HG02588 (cell line): ENCODE measurements at regions not wholly inside any gene's neighbourhood (a gene's known extent, or its start where the extent isn't known, plus 50 kb on each side); places are given as distances from the start of the nearest gene placed in this dataset.
A peak's percentile ranks its signal among the peaks of the same experiment; 100 is the strongest.

Experiments used
- ATAC-seq: cut with Tn5 transposase; IDR thresholded peaks from one replicate; pipeline ENCODE4 v1.9.1; 2021; ENCODE audit warnings: mild to moderate bottlenecking, moderate library complexity; ENCODE audit not compliant: unreplicated experiment

GRCh38 chr11:109150581-109150980 lies 271.4 kb upstream of the C11orf87 start:
- no peak for ATAC-seq

DNA sequence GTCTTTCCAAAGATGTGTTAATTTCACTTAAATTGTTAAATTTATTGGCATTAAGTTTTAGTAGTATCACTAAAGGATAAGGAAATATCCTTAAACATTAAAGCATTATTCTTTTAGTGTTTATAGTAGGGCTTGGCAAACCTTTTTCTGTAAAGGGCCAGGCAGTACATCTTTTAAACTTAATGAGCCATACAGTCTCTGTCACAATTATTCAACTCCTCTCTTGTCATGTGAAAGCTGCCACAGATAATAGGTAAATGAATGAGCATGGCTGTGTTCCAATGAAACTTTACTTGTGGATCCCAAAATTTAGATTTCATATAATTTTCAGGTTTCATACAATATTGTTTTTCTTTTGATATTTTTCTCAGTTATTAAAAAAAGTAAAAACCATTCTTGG lies 268.2 kb upstream of the C11orf87 start:
- ATAC-seq, result no peak

GRCh38 chr11:109155291-109155690 lies 266.7 kb upstream of the C11orf87 start:
- ATAC-seq, result peak; percentile 81

DNA sequence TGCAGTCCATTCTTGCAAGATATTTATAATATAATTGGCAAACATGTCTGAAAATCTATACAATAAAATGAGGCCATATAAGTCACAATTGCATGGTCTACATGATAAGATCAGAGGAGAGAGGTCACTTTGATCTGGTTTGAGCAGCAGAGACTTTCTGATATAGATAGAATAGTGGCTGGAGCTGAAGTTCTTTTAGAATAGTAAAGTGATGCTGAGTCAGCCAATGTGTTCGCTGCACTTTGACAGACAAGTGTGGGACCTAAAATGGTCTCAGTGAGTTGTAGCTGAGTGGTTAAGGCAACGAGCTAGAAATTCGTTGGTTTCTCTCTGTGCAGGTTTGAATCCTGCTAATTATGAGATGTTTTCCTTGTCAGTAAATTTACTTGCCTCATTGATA lies 257.0 kb upstream of the C11orf87 start:
- no peak for ATAC-seq

GRCh38 chr11:109166441-109166840 lies 255.5 kb upstream of the C11orf87 start:
- no peak for ATAC-seq

GRCh38 chr11:109173504-109173903 lies 248.5 kb upstream of the C11orf87 start:
- ATAC-seq, result no peak

- ATAC-seq, result no peak
Observed at GRCh38 chr11:109184376-109184775, 237.6 kb upstream of the C11orf87 start.

DNA sequence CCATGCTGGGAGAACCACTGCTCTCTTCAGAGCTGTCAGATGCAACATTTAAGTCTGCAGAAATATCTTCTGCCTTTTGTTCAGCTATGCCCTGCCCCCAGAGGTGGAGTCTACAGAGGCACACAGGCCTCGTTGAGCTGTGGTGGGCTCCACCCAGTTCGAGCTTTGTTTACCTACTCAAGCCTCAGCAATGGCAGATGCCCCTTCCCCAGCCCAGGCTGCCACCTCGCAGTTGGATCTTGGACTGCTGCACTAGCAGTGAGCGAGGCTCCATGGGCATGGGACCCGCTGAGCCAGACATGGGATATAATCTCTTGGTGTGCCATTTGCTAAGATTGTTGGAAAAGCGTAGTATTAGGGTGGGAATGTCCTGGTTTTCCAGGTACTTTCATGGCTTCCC lies 229.1 kb upstream of the C11orf87 start:
- ATAC-seq, result no peak

DNA sequence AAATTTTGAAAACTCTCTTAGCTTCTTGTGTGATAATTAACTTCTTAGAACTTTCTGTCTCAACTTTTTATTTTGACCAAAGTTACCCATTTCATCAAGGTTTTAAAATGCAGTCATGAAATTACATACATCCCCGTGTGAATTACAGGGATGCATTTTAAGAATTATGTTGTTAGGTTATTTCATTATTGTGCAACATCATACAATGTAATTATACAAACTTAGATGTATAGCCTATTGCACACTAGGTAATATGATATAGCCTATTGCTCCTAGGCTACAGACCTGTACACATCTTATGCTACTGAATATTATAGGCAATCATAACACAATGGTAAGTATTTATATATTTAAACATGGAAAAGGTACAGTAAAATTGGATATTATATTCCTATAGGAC lies 228.1 kb upstream of the C11orf87 start:
- no peak for ATAC-seq

GRCh38 chr11:109196016-109196415 lies 226.0 kb upstream of the C11orf87 start:
- no peak for ATAC-seq

GRCh38 chr11:109197656-109198055 lies 224.3 kb upstream of the C11orf87 start:
- ATAC-seq, result no peak

GRCh38 chr11:109203176-109203575 lies 218.8 kb upstream of the C11orf87 start:
- ATAC-seq, result no peak

- no peak for ATAC-seq
Observed at GRCh38 chr11:109205312-109205711, 216.7 kb upstream of the C11orf87 start.

GRCh38 chr11:109208121-109208520 lies 213.9 kb upstream of the C11orf87 start:
- no peak for ATAC-seq

DNA sequence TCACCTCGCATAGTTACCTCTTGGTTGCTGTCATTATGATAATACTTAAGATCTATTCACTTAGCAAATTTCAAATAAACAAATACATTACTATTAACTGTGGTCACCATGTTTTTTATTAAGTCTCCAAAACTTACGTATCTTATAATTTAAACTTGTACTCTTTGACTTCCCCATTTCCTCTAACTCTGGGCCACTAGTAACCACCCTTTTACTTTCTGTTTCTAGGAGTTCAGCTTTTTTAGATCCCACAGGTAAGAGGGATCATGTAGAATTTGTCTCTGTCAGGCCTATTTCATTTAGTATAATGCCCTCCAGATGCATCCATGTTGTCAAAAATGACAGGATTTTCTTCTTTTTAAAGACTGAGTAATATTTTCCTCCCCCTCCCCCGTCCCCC lies 212.4 kb upstream of the C11orf87 start:
- no peak for ATAC-seq

- no peak for ATAC-seq
Observed at GRCh38 chr11:109221190-109221589, 200.8 kb upstream of the C11orf87 start.

GRCh38 chr11:109222761-109223160 lies 199.2 kb upstream of the C11orf87 start:
- no peak for ATAC-seq

GRCh38 chr11:109223451-109223850 lies 198.5 kb upstream of the C11orf87 start:
- no peak for ATAC-seq

DNA sequence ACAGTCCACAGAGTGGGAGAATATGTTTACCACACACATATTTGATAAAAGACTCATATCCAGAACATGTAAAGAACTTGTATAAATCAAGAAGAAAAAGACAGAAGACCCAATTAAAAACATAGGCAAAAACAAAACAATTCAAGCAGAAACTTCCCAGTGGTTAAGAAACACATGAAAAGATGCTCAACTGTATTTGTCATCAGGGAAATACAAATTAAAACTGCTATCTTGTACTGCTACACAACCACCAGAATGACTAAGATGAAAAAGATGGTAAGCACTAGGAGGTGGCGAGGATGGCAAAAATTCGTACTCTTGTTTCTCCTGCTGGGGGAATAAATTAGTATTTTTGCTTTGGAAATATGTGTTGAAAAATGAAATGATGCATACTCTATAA lies 192.3 kb upstream of the C11orf87 start:
- no peak for ATAC-seq

GRCh38 chr11:109236188-109236587 lies 185.8 kb upstream of the C11orf87 start:
- ATAC-seq, result no peak

- no peak for ATAC-seq
Observed at GRCh38 chr11:109236696-109237095, 185.3 kb upstream of the C11orf87 start.

DNA sequence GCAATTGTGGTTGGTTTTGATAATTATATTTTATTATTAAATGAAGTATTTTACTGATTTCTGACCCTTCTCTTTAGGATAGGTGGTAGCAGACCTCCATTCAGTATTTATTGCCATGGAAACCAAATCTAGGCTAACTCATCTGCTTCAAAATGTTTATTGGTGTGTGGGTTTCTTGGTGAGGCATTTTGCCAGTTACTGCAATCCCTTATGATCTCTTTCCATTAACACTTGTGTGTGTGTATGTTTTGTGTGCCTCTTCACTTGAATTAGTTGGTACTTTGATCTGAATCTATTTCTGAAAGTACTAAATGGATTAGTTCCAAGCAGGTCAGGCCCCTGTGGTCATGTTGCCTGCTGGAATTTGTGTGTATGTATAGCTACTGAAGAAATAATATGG lies 184.4 kb upstream of the C11orf87 start:
- no peak for ATAC-seq

DNA sequence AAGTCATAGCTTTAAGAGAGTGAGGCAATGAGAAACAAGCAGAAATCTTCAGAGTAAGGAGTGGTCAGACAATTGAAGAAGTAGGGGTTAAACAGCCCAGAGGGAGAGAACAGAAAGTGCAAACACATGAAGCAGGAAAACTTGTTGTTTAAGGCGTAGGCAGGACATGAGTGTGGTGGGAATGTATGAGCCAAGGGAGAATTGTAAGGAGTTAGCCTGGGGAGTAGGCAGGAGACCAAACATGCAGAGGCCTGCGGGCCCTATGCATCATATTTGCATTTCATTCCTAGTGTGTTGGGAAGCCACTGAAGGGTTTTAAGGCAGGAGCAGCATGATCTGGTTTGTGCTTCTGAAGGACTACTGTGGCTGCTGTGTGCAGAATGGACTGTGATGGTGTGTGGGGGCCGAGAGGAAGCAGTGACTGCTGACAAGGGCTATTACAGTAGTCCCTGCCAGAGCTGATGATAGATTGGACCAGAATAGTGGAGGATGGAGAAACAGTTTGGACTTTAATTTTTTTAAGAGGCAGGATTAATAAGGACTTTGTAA lies 179.9 kb upstream of the C11orf87 start:
- no peak for ATAC-seq

DNA sequence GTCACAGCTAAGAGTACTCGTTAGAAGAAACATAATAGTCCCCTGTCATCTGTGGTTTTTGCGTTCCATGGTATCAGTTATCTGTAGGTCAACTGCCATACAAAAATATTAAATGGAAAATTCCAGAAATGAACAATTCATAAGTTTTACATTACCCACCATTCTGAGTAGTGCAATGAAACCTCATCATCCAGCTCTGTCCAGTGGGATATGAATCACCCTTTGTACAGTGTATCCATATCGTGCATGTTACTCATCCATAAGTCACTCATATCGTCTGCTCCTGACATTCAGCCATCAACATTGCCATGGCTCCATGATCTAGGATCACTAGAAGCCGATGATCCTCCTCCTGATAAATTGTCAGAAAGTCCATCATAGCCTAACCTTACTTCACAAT lies 174.9 kb upstream of the C11orf87 start:
- no peak for ATAC-seq
